HepG2 (cell line): ENCODE measurements at regions not wholly inside any gene's neighbourhood (a gene's known extent, or its start where the extent isn't known, plus 50 kb on each side); places are given as distances from the start of the nearest gene placed in this dataset.

ENCODE experiments used
- ATAC-seq: fragments of 200-7000 bp; cut with Tn5 transposase; 3 replicates; pipeline ENCODE4 v1.9.1; 2020; ENCODE audit warnings: mild to moderate bottlenecking, moderate library complexity
- BruUV-seq: library from RNA; stranded (reverse); fragments of 400-500 nt; replicated peaks from 2 replicates; lab custom pipeline; 2021; lab: Mats Ljungman, UMichigan
- CTCF ChIA-PET: fragments of 300-600 bp; formaldehyde crosslinking; extraction: SDS; loops from one replicate; lab custom pipeline; 2021; ENCODE audit warnings: low total read pairs, inconsistent platforms, low intra/inter-chr PET ratio; lab: Yijun Ruan, JAX
- POLR2A ChIA-PET: fragments of 350-600 bp; sonication (Branson Sonifier 250); formaldehyde crosslinking; loops from one replicate; lab custom pipeline; 2020; ENCODE audit warnings: antibody characterized with exemption, inconsistent platforms; lab: Yijun Ruan, JAX
- DNase-seq: peaks from one replicate; pipeline ENCODE4 v3.0.0-alpha.2; 2015; ENCODE audit warnings: low spot score
- FAIRE-seq: peaks from 3 replicates; lab custom pipeline; 2011; peaks lifted over from hg19 to GRCh38; lab: Jason Lieb, UNC
- H2AFZ ChIP-seq: one replicate; pipeline ENCODE4 v1.6.1; 2011; ENCODE audit warnings: low read length, inconsistent platforms
- H3K27ac ChIP-seq: fragments of 300-600 bp; 3 replicates; pipeline ENCODE4 v1.8.0; 2011; ENCODE audit warnings: mixed run types, mild to moderate bottlenecking, mixed read lengths, low read length, inconsistent platforms; ENCODE audit not compliant: insufficient read depth; ENCODE audit errors: extremely low read length
- H3K27me3 ChIP-seq, 2 experiments: fragments of 200-600 bp in 1 of 2; 2 replicates in 1 of 2; 3 replicates in 1 of 2; pipeline versions ENCODE4 v1.6.0 to v1.8.0; 2011; ENCODE audit warnings: low read length in 2 of 2, mild to moderate bottlenecking in 2 of 2, moderate library complexity in 2 of 2, inconsistent platforms in 1 of 2; ENCODE audit not compliant: insufficient read depth in 2 of 2, control insufficient read depth in 1 of 2
- H3K36me3 ChIP-seq, 2 experiments: fragments of 200-600 bp in 1 of 2; replicated peaks in 1 of 2; 2 replicates in 1 of 2; 3 replicates in 1 of 2; pipeline versions ENCODE4 v1.5.1 to v1.8.0; 2011; ENCODE audit warnings: low read length in 2 of 2, inconsistent platforms in 1 of 2; ENCODE audit not compliant: insufficient read depth in 2 of 2, control insufficient read depth in 1 of 2
- H3K4me1 ChIP-seq: 2 replicates; pipeline ENCODE4 v1.5.1; 2012; ENCODE audit warnings: low read length, inconsistent platforms; ENCODE audit not compliant: insufficient read depth
- H3K4me2 ChIP-seq: 2 replicates; pipeline ENCODE4 v1.6.0; 2011; ENCODE audit warnings: low read depth, low read length, inconsistent platforms
- H3K4me3 ChIP-seq, 3 experiments: fragments of 200-600 bp in 1 of 3; sonication (generic), shearing (Covaris generic) in 1 of 3; replicated peaks in 1 of 3; 2 replicates each; pipeline ENCODE4 v1.5.1; 2011 to 2016; ENCODE audit warnings: low read length in 3 of 3, inconsistent platforms in 2 of 3, low read depth in 2 of 3, mild to moderate bottlenecking in 2 of 3, control low read depth in 1 of 3, mixed read lengths in 1 of 3; ENCODE audit not compliant: insufficient read depth in 1 of 3
- H3K79me2 ChIP-seq: one replicate; pipeline ENCODE4 v1.6.1; 2011; ENCODE audit warnings: low read length, inconsistent platforms; ENCODE audit not compliant: insufficient read depth
- H3K9ac ChIP-seq: 2 replicates; pipeline ENCODE4 v1.6.0; 2011; ENCODE audit warnings: mild to moderate bottlenecking, low read depth, low read length, inconsistent platforms; ENCODE audit not compliant: insufficient read depth
- H3K9me3 ChIP-seq: 2 replicates; pipeline ENCODE4 v1.5.1; 2012; ENCODE audit warnings: mild to moderate bottlenecking, low read length
- H4K20me1 ChIP-seq: 2 replicates; pipeline ENCODE4 v1.6.0; 2011; ENCODE audit warnings: inconsistent platforms, mild to moderate bottlenecking, low read length, moderate library complexity; ENCODE audit not compliant: insufficient read depth
- HMG20A ChIP-seq: IDR thresholded peaks from 2 replicates; pipeline ENCODE4 v1.6.1; 2016; ENCODE audit warnings: borderline replicate concordance
- JUND ChIP-seq: sonication (generic); formaldehyde crosslinking; IDR thresholded peaks from 2 replicates; pipeline ENCODE4 v1.8.0; 2022; ENCODE audit warnings: mild to moderate bottlenecking, missing genetic modification reagents
- KLF12 ChIP-seq: sonication (generic); formaldehyde crosslinking; IDR thresholded peaks from 2 replicates; pipeline ENCODE4 v1.4.0; 2020; ENCODE audit warnings: missing genetic modification reagents, borderline replicate concordance
- PHF5A ChIP-seq: IDR thresholded peaks from one replicate; pipeline ENCODE4 v1.6.1; 2018; ENCODE audit warnings: low read depth, missing genetic modification reagents; ENCODE audit not compliant: unreplicated experiment
- SALL2 ChIP-seq: sonication (generic); formaldehyde crosslinking; IDR thresholded peaks from 2 replicates; pipeline ENCODE4 v1.8.1; 2023; ENCODE audit warnings: mild to moderate bottlenecking, missing genetic modification reagents, inconsistent platforms
- SRF ChIP-seq: IDR thresholded peaks from 2 replicates; pipeline ENCODE4 v1.6.1; 2011; ENCODE audit warnings: mild to moderate bottlenecking, low read depth, low read length, moderate library complexity
- WGBS: methylation state at CpG from one replicate; pipeline ENCODE4 v1.1.6; 2017; ENCODE audit warnings: low lambda C conversion rate; 5-methylcytosine and 5-hydroxymethylcytosine counted together
- in situ Hi-C: cut with HindIII; loops from 2 replicates; pipeline ENCODE4 v1.10.0; 2017; ENCODE audit warnings: low pct_unique_long_range_greater_than_20kb; ENCODE audit not compliant: extremely low pct_ligation_motif_present
- intact Hi-C: fragments of 100-400 bp; cut with micrococcal nuclease; formaldehyde crosslinking; loops from one replicate; pipeline ENCODE4 v1.10.0; 2022; ENCODE audit not compliant: unreplicated experiment
- TF ChIP-seq, protein P1 (sequence below): sonication (generic); formaldehyde crosslinking; conservative IDR thresholded peaks from 2 replicates; pipeline ENCODE4 v1.8.1; 2023; ENCODE audit warnings: missing genetic modification reagents
- TF ChIP-seq, protein P2 (sequence below): sonication (generic); formaldehyde crosslinking; IDR thresholded peaks from 2 replicates; pipeline ENCODE4 v1.5.0; 2020; ENCODE audit warnings: mild to moderate bottlenecking, missing genetic modification reagents, borderline replicate concordance

DNA sequence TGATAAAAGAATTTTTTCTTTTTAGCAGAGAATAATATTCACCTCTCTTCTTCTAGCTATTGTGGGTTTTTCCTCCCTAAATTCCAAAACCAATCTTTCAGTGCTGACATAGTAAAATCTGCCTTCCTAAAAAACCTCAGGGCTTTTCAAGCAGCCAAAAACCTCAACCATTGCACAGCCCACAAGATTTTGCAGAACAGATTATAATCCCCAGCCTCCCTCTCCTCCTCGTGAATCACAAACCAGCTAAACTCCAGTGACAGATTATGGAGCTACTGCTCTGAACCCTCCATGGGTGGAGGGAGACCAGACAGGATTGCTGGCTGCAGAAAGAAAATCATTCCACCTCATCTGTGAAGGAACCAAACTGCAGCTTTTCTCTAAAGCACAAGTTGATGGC, 341.6 kb downstream of the SOX9 start:
- CTCF ChIA-PET = no interaction called here
- Histone ChIP-seq H3K9me3 (no peaks in the 10 kb centered on the region), H2AFZ (no peak overlapping the region), H3K4me3 (no peak overlapping the region), H3K27me3 (no peaks in the 10 kb centered on the region), H3K36me3 (no peaks in the 10 kb centered on the region), H3K27ac (no peak overlapping the region), H3K4me2 (no peak overlapping the region), H3K79me2 (peaks cover 93% of the 10 kb centered on the region), H3K4me1 (peaks cover 83% of the 10 kb centered on the region), H3K9ac (no peak overlapping the region), H4K20me1 (no peaks in the 10 kb centered on the region)
- DNase-seq = no peak
- BruUV-seq = no TSS peak
- in situ Hi-C loops = no loop called here
- intact Hi-C loops = no loop called here
- POLR2A ChIA-PET = interaction anchor here (1.0 to 1.5 kb wide), 2 partner anchors 40 to 48 kb away, joined by 3 to 4 read pairs; no protein-coding TSS in a partner anchor
- 84% methylated on average over 1 of the region's 1 CpG for WGBS
- TF ChIP-seq SALL2 = no peak
- no peak for TF ChIP-seq JUND (CRISPR knock-in tag)
- TF ChIP-seq, protein P1, sequence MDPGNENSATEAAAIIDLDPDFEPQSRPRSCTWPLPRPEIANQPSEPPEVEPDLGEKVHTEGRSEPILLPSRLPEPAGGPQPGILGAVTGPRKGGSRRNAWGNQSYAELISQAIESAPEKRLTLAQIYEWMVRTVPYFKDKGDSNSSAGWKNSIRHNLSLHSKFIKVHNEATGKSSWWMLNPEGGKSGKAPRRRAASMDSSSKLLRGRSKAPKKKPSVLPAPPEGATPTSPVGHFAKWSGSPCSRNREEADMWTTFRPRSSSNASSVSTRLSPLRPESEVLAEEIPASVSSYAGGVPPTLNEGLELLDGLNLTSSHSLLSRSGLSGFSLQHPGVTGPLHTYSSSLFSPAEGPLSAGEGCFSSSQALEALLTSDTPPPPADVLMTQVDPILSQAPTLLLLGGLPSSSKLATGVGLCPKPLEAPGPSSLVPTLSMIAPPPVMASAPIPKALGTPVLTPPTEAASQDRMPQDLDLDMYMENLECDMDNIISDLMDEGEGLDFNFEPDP (CRISPR knock-in tag) = no peak
- no peak for TF ChIP-seq KLF12 (CRISPR knock-in tag)
- TF ChIP-seq, protein P2, sequence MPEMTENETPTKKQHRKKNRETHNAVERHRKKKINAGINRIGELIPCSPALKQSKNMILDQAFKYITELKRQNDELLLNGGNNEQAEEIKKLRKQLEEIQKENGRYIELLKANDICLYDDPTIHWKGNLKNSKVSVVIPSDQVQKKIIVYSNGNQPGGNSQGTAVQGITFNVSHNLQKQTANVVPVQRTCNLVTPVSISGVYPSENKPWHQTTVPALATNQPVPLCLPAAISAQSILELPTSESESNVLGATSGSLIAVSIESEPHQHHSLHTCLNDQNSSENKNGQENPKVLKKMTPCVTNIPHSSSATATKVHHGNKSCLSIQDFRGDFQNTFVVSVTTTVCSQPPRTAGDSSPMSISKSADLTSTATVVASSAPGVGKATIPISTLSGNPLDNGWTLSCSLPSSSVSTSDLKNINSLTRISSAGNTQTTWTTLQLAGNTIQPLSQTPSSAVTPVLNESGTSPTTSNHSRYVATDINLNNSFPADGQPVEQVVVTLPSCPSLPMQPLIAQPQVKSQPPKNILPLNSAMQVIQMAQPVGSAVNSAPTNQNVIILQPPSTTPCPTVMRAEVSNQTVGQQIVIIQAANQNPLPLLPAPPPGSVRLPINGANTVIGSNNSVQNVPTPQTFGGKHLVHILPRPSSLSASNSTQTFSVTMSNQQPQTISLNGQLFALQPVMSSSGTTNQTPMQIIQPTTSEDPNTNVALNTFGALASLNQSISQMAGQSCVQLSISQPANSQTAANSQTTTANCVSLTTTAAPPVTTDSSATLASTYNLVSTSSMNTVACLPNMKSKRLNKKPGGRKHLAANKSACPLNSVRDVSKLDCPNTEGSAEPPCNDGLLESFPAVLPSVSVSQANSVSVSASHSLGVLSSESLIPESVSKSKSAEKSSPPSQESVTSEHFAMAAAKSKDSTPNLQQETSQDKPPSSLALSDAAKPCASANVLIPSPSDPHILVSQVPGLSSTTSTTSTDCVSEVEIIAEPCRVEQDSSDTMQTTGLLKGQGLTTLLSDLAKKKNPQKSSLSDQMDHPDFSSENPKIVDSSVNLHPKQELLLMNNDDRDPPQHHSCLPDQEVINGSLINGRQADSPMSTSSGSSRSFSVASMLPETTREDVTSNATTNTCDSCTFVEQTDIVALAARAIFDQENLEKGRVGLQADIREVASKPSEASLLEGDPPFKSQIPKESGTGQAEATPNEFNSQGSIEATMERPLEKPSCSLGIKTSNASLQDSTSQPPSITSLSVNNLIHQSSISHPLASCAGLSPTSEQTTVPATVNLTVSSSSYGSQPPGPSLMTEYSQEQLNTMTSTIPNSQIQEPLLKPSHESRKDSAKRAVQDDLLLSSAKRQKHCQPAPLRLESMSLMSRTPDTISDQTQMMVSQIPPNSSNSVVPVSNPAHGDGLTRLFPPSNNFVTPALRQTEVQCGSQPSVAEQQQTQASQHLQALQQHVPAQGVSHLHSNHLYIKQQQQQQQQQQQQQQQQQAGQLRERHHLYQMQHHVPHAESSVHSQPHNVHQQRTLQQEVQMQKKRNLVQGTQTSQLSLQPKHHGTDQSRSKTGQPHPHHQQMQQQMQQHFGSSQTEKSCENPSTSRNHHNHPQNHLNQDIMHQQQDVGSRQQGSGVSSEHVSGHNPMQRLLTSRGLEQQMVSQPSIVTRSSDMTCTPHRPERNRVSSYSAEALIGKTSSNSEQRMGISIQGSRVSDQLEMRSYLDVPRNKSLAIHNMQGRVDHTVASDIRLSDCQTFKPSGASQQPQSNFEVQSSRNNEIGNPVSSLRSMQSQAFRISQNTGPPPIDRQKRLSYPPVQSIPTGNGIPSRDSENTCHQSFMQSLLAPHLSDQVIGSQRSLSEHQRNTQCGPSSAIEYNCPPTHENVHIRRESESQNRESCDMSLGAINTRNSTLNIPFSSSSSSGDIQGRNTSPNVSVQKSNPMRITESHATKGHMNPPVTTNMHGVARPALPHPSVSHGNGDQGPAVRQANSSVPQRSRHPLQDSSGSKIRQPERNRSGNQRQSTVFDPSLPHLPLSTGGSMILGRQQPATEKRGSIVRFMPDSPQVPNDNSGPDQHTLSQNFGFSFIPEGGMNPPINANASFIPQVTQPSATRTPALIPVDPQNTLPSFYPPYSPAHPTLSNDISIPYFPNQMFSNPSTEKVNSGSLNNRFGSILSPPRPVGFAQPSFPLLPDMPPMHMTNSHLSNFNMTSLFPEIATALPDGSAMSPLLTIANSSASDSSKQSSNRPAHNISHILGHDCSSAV (CRISPR knock-in tag) = no peak
- no peak for TF ChIP-seq HMG20A
- no peak for TF ChIP-seq PHF5A (CRISPR knock-in tag)
- no peak for TF ChIP-seq SRF
- TF ChIP-seq, all 625 proteins: peak for 0
- FAIRE-seq (no peak), ATAC-seq (no peak)
